ENCODE measurements at regions not wholly inside any gene's neighbourhood (a gene's known extent, or its start where the extent isn't known, plus 50 kb on each side); places are given as distances from the start of the nearest gene placed in this dataset.

GRCh38 chr1:208475449-208475848 is 231.3 kb upstream of the PLXNA2 start:
- Histone ChIP-seq H3K27ac (ENCODE audit: low read length) (no peak overlapping the region), H2AFZ (ENCODE audit: low read length) (no peak overlapping the region)

GRCh38 chr1:208475951-208476845 is 232.0 kb upstream of the PLXNA2 start:
- Histone ChIP-seq H3K9me2 (replicated peaks; ENCODE audit: insufficient read depth, low read length) (no peaks in the 10 kb centered on the region), H3K9ac (ENCODE audit: low read length) (no peak overlapping the region), H3K4me3 (ENCODE audit: low read length) (no peak overlapping the region), H4K20me1 (ENCODE audit: insufficient read depth, low read length) (no peaks in the 10 kb centered on the region), H2AFZ (ENCODE audit: low read length) (no peak overlapping the region), H3K4me2 (ENCODE audit: low read depth, low read length) (no peak overlapping the region), H3K9me3 (replicated peaks; ENCODE audit: insufficient read depth, low read length) (no peaks in the 10 kb centered on the region), H3K4me1 (ENCODE audit: low read length) (no peaks in the 10 kb centered on the region), H3K79me2 (ENCODE audit: low read length) (no peaks in the 10 kb centered on the region), H3K27ac (ENCODE audit: low read length) (no peak overlapping the region), H3K27me3 (replicated peaks; ENCODE audit: insufficient read depth, low read length) (no peaks in the 10 kb centered on the region), H3K36me3 (replicated peaks; ENCODE audit: insufficient read depth, low read length) (no peaks in the 10 kb centered on the region), H3F3A (ENCODE audit: insufficient read depth, low read length) (no peaks in the 10 kb centered on the region)
- no peak for TF ChIP-seq EZH2 (optimal IDR thresholded peaks at IDR 0.05; ENCODE audit: low read depth, low read length)
- no peak for TF ChIP-seq EZH2phosphoT487 (IDR thresholded peaks at IDR 0.05; ENCODE audit: low read length)
- TF ChIP-seq CTCF (IDR thresholded peaks at IDR 0.05; ENCODE audit: low read length), result no peak
- no peak for DNase-seq

More at GRCh38 chr1:208475449-208475848, 231.3 kb upstream of the PLXNA2 start:
- H3K4me3 ChIP-seq (ENCODE audit: low read length), result no peak overlapping the region
- H3K79me2 ChIP-seq (ENCODE audit: low read length), result no peaks in the 10 kb centered on the region
- DNase-seq, result no peak
- no peak overlapping the region for H3K9ac ChIP-seq (ENCODE audit: low read length)
- H4K20me1 ChIP-seq (ENCODE audit: insufficient read depth, low read length), result no peaks in the 10 kb centered on the region
- no peak for TF ChIP-seq CTCF (IDR thresholded peaks at IDR 0.05; ENCODE audit: low read length)
- TF ChIP-seq EZH2phosphoT487 (IDR thresholded peaks at IDR 0.05; ENCODE audit: low read length), result no peak
- no peak for TF ChIP-seq EZH2 (optimal IDR thresholded peaks at IDR 0.05; ENCODE audit: low read depth, low read length)
- H3K9me2 ChIP-seq (replicated peaks; ENCODE audit: insufficient read depth, low read length), result no peaks in the 10 kb centered on the region
- H3K4me2 ChIP-seq (ENCODE audit: low read depth, low read length), result no peak overlapping the region
- no peaks in the 10 kb centered on the region for H3K36me3 ChIP-seq (replicated peaks; ENCODE audit: insufficient read depth, low read length)
- no peaks in the 10 kb centered on the region for H3K27me3 ChIP-seq (replicated peaks; ENCODE audit: insufficient read depth, low read length)
- H3F3A ChIP-seq (ENCODE audit: insufficient read depth, low read length), result no peaks in the 10 kb centered on the region
- no peaks in the 10 kb centered on the region for H3K9me3 ChIP-seq (replicated peaks; ENCODE audit: insufficient read depth, low read length)
- no peaks in the 10 kb centered on the region for H3K4me1 ChIP-seq (ENCODE audit: low read length)

- Histone ChIP-seq H3K9ac (ENCODE audit: low read length) (no peak overlapping the region), H3K4me1 (ENCODE audit: low read length) (no peaks in the 10 kb centered on the region), H3F3A (ENCODE audit: insufficient read depth, low read length) (no peaks in the 10 kb centered on the region), H4K20me1 (ENCODE audit: insufficient read depth, low read length) (no peaks in the 10 kb centered on the region), H2AFZ (ENCODE audit: low read length) (no peak overlapping the region), H3K27me3 (replicated peaks; ENCODE audit: insufficient read depth, low read length) (no peaks in the 10 kb centered on the region), H3K4me3 (ENCODE audit: low read length) (no peak overlapping the region), H3K4me2 (ENCODE audit: low read depth, low read length) (no peak overlapping the region), H3K36me3 (replicated peaks; ENCODE audit: insufficient read depth, low read length) (no peaks in the 10 kb centered on the region), H3K9me3 (replicated peaks; ENCODE audit: insufficient read depth, low read length) (no peaks in the 10 kb centered on the region), H3K27ac (ENCODE audit: low read length) (no peak overlapping the region), H3K79me2 (ENCODE audit: low read length) (no peaks in the 10 kb centered on the region), H3K9me2 (replicated peaks; ENCODE audit: insufficient read depth, low read length) (no peaks in the 10 kb centered on the region)
- DNase-seq, result peak; percentile 58
- TF ChIP-seq EZH2 (optimal IDR thresholded peaks at IDR 0.05; ENCODE audit: low read depth, low read length) (no peak), CTCF (IDR thresholded peaks at IDR 0.05; ENCODE audit: low read length) (no peak), EZH2phosphoT487 (IDR thresholded peaks at IDR 0.05; ENCODE audit: low read length) (no peak)
Measured at GRCh38 chr1:208476846-208477170, 232.6 kb upstream of the PLXNA2 start.

All from MM.1S (cell line).